Ureter (tissue), 1 donor: ENCODE measurements at regions not wholly inside any gene's neighbourhood (a gene's known extent, or its start where the extent isn't known, plus 50 kb on each side); places are given as distances from the start of the nearest gene placed in this dataset.

Experiments used
- DNase-seq: peaks from one replicate; pipeline ENCODE4 v3.0.0-alpha.2; 2020; ENCODE audit warnings: low spot score
- donor health status: DM: yes; HTN: yes; CAD: no.

DNA sequence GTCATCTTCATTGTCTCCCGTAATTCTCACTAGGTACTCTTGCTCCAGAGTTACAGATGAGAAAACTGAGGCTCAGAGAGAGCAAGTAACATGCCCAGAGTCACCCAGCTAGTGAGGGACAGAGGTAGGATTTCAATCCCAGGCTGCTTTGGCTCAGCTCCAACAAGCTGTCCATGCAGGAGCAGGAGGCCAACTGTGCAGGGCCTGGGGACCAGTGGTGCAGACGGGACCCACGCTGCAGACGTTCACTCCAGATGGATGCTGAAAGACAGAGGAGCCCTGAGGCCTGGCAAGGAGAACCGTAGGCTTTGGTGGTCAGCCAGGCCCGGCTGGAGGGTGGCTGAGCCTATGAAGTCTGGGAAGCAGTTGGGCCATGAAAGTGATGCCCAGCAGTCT is 102.6 kb downstream of the MCFD2 start:
- no peak for DNase-seq
